ENCODE measurements at regions not wholly inside any gene's neighbourhood (a gene's known extent, or its start where the extent isn't known, plus 50 kb on each side); places are given as distances from the start of the nearest gene placed in this dataset.

DNA sequence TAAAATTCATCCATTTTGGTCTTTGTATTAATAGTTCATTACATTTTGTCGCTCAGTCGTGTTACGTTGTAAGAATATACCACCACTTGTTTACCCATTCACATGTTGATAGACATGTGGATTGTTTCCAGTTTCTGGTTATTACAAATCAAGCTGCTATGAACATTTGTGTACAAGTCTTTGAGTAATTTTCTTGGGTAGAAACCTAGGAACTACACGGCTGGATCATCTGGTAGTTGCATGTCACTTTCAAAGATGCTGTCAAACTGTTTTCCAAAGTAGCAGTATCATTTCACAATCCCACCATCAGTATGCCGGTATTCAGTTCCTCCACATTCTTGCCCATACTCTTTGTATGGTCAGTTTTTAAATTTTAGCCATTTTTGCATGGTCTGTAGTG is 98.0 kb downstream of the GASK1B start:
- H3K27ac Mint-ChIP-seq, result no peak overlapping the region

DNA sequence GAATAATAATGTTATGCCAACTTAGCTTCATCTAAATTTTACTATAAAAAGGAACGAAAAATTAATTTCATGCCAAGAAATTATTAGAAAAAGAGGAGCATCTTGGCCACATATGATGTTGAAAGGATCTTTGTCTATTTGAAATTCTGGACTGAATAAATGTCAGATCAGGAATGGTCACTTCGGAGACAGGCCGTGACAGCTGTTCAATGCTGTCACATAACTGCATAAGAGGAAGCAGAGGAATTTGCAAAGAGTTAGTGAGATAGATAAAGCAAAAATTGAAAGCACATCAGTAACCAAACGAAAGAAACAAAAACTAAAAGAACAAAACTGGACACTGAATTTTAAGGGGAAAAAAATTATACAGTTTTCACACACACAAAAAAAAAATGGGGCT is 100.9 kb downstream of the GASK1B start:
- Mint-ChIP-seq H3K4me3 (peak overlapping the region in 1 of 8 donors; percentile 12), H3K27me3 (no peaks in the 10 kb centered on the region), H3K4me1 (no peaks in the 10 kb centered on the region), H3K9me3 (peaks cover 0 to 3% (median 0%) of the 10 kb centered on the region in 7 donors), H3K27ac (no peak overlapping the region), H3K36me3 (no peaks in the 10 kb centered on the region)
- DNase-seq (no peak), ATAC-seq (ENCODE audit: low read depth in 2 of 2) (no peak)

More for the DNA sequence above, 98.0 kb downstream of the GASK1B start:
- no peaks in the 10 kb centered on the region for H3K27me3 Mint-ChIP-seq
- H3K36me3 Mint-ChIP-seq, result no peaks in the 10 kb centered on the region
- no peaks in the 10 kb centered on the region for H3K4me1 Mint-ChIP-seq
- no peak overlapping the region for H3K4me3 Mint-ChIP-seq
- DNase-seq (no peak), ATAC-seq (ENCODE audit: low read depth in 2 of 2) (no peak)
- peaks cover 0 to 5% (median 0%) of the 10 kb centered on the region in 7 donors for H3K9me3 Mint-ChIP-seq

DNA sequence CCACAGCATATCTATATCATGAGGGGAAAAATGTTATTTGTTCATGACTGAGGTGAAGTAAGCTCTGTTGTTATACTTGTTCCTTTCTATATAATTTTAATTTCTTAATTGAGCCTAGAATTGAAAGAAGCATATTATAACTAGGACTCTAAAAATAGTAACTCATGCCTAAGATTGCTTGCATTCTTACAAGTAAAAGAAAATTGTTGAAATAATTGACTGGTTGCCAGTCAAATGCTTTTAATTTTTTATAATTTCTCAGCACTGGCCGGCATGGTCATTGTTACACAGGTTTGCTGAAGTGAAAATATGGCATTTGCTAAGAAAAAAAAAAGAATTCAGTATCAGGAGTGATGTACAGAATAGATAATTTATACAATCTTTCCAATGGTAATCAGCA is 104.8 kb downstream of the GASK1B start:
- H3K4me1 Mint-ChIP-seq, result no peaks in the 10 kb centered on the region
- H3K9me3 Mint-ChIP-seq, result peaks cover 0 to 2% (median 0%) of the 10 kb centered on the region in 7 donors
- H3K36me3 Mint-ChIP-seq, result no peaks in the 10 kb centered on the region
- DNase-seq (no peak), ATAC-seq (ENCODE audit: low read depth in 2 of 2) (no peak)
- no peak overlapping the region for H3K4me3 Mint-ChIP-seq
- no peak overlapping the region for H3K27ac Mint-ChIP-seq
- no peaks in the 10 kb centered on the region for H3K27me3 Mint-ChIP-seq

DNA sequence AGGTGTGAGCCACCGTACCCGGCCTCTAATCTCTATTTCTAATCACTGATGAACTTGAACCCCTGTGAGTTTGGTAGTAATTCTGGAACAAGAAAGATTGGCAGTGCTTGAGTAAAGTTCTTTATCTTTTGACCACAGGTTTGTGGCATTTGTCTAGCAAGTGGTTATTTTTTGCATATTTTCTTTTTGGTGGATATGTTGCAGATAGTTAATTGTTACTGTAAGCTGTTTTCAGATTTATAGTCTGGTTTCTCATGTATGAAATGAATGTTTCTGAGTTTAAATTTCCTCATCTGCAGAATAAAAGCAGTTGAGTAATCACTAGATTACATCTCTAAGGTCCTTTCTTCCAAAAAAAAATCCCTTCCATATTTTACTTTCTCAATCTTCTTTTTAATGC is 105.2 kb downstream of the GASK1B start:
- no peaks in the 10 kb centered on the region for H3K4me1 Mint-ChIP-seq
- H3K4me3 Mint-ChIP-seq, result no peak overlapping the region
- no peak overlapping the region for H3K27ac Mint-ChIP-seq
- DNase-seq (no peak), ATAC-seq (ENCODE audit: low read depth in 2 of 2) (no peak)
- H3K36me3 Mint-ChIP-seq, result no peaks in the 10 kb centered on the region
- H3K9me3 Mint-ChIP-seq, result no peaks in the 10 kb centered on the region
- H3K27me3 Mint-ChIP-seq, result no peaks in the 10 kb centered on the region

DNA sequence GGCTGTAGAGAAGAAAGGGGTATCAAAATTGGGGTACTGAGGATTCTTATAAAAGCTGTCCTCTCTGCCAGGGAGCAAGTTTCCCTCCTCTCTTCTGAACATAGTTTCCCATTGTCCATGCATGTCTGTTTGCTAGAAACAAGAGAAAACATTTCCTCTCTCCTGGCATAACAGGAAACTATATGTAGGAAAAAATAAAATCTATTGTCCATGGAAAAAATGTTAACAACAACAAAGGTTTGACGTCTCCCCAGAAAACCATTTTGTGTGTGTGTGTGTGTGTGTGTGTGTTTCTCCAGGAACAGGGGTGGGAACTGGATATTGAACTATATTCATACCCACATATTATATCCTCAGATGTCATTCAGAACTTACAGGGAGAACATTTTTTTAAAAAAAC is 107.2 kb downstream of the GASK1B start:
- Mint-ChIP-seq H3K36me3 (no peaks in the 10 kb centered on the region), H3K9me3 (no peaks in the 10 kb centered on the region), H3K27ac (no peak overlapping the region), H3K4me3 (no peak overlapping the region), H3K27me3 (no peaks in the 10 kb centered on the region), H3K4me1 (no peaks in the 10 kb centered on the region)
- ATAC-seq (ENCODE audit: low read depth in 2 of 2) (no peak), DNase-seq (no peak)

DNA sequence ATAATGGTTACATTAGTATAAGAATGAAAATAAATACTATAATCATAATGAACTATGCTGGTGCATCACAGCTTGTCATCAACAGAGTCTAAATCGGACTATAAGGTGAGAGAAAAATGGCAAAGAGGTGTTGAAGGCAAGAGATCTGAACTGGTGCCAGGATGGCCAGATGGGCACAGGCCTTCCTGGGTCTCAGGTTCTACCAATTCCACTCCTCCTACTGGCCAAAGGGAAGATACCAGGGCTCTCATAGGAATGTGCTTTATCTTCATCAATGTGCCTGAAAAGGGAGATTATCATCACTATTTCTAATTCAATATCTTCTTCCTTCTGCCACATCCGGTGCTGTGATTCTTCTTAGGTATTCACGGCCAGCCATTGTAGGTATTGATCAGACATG is 107.6 kb downstream of the GASK1B start:
- Mint-ChIP-seq H3K27me3 (no peaks in the 10 kb centered on the region), H3K27ac (no peak overlapping the region), H3K36me3 (no peaks in the 10 kb centered on the region), H3K9me3 (no peaks in the 10 kb centered on the region), H3K4me1 (no peaks in the 10 kb centered on the region), H3K4me3 (no peak overlapping the region)
- no peak for ATAC-seq (ENCODE audit: low read depth in 2 of 2)
- no peak for DNase-seq

DNA sequence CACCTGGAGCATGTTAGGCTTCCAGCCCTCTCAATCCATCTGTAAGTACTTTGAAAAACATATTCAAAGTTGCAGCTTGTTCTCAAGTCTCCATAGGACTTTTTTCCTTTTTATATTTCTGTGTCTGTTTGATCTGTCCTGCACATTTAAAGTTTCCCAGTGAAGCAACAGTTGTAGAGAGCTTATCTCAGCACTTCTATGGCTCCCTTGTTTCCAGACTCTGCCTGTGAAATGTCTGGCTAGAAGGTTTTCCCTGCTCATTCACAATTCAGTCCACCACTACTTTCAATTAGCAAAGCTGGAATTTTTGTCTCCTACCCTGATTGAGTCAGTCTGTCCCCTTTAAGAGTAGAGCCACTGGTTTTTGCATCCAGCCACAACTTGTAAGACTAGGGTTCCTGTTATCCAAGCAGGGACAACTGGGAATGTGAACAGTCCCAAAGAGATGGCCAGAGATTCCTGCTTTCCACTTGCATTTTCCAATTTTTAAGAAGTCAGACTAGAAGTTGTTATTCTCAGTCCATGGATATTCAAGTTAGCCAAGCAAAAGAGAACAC is 116.1 kb downstream of the GASK1B start:
- no peak for DNase-seq
- no peak for ATAC-seq (ENCODE audit: low read depth in 2 of 2)

DNA sequence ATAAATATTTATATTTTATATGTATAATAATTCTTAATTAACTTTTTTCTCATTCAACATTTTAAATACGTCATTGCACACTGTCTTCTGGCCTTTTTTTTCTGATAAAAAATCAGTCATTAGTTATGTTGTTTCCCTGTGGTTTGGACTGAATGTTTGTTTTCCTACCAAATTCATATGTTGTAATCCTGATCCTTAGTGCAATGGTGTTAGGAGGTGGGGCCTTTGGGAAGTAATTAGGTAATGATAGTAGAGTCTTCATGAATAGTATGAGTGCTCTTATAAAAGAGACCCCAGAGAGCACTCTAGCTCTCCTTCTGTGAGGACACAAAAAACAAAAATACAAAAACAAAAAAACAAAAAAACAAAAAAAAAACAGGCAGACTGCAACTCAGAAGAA is 117.2 kb downstream of the GASK1B start:
- ATAC-seq (ENCODE audit: low read depth in 2 of 2) (no peak), DNase-seq (no peak)
- Mint-ChIP-seq H3K27me3 (no peaks in the 10 kb centered on the region), H3K9me3 (peaks cover 0 to 3% (median 0%) of the 10 kb centered on the region in 7 donors), H3K4me1 (no peaks in the 10 kb centered on the region), H3K4me3 (no peak overlapping the region), H3K36me3 (no peaks in the 10 kb centered on the region), H3K27ac (no peak overlapping the region)

More for the DNA sequence above, 116.1 kb downstream of the GASK1B start:
- H3K4me3 Mint-ChIP-seq, result no peak overlapping the region
- no peaks in the 10 kb centered on the region for H3K4me1 Mint-ChIP-seq
- H3K9me3 Mint-ChIP-seq, result peaks cover 0 to 3% (median 0%) of the 10 kb centered on the region in 7 donors
- H3K27ac Mint-ChIP-seq, result no peak overlapping the region
- no peaks in the 10 kb centered on the region for H3K27me3 Mint-ChIP-seq
- H3K36me3 Mint-ChIP-seq, result no peaks in the 10 kb centered on the region

DNA sequence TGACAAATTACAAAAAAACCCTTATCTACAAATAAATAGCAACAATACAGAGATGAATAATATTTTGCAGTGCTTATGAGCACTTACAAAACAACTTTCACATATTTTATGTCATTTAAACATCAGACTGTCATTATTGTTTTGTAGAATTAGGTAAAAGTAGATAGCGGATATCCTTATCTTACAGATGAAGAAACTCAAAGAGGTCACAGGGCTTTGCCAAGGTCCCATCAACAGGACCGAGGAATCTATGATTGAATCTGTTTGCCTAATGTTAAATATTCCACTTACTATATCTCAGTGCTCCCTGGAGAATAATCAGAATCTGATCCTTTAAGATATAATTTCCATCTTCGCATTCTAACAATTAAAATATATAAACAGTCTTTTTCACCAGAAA is 119.0 kb downstream of the GASK1B start:
- DNase-seq, result no peak
- H3K27me3 Mint-ChIP-seq, result no peaks in the 10 kb centered on the region
- H3K9me3 Mint-ChIP-seq, result peaks cover 0 to 5% (median 0%) of the 10 kb centered on the region in 7 donors
- no peak overlapping the region for H3K4me3 Mint-ChIP-seq
- H3K36me3 Mint-ChIP-seq, result no peaks in the 10 kb centered on the region
- ATAC-seq (ENCODE audit: low read depth in 2 of 2), result no peak
- H3K27ac Mint-ChIP-seq, result no peak overlapping the region
- H3K4me1 Mint-ChIP-seq, result no peaks in the 10 kb centered on the region

DNA sequence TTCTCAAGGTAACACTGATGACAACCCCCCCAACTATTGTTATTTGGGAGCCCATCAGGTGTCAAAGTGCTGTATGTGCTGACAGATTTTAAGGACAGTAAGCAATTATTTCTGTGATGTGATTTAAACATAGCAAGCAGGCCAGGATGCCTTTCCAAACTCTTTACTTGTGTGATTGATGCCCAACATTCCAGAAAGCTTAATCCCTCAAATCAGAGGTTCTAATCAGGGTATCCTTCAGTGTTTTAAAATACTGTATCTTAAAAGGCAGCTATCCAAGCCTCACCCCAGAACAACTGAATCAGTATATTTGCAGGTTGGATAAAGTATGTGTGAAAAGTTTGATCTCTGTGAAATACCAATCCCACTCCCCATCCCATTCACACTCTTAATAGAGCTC is 119.7 kb downstream of the GASK1B start:
- Mint-ChIP-seq H3K36me3 (no peaks in the 10 kb centered on the region), H3K27me3 (no peaks in the 10 kb centered on the region), H3K27ac (no peak overlapping the region), H3K9me3 (peaks cover 0 to 8% (median 0%) of the 10 kb centered on the region in 7 donors), H3K4me1 (no peaks in the 10 kb centered on the region), H3K4me3 (no peak overlapping the region)
- ATAC-seq (ENCODE audit: low read depth in 2 of 2), result no peak
- DNase-seq, result no peak

DNA sequence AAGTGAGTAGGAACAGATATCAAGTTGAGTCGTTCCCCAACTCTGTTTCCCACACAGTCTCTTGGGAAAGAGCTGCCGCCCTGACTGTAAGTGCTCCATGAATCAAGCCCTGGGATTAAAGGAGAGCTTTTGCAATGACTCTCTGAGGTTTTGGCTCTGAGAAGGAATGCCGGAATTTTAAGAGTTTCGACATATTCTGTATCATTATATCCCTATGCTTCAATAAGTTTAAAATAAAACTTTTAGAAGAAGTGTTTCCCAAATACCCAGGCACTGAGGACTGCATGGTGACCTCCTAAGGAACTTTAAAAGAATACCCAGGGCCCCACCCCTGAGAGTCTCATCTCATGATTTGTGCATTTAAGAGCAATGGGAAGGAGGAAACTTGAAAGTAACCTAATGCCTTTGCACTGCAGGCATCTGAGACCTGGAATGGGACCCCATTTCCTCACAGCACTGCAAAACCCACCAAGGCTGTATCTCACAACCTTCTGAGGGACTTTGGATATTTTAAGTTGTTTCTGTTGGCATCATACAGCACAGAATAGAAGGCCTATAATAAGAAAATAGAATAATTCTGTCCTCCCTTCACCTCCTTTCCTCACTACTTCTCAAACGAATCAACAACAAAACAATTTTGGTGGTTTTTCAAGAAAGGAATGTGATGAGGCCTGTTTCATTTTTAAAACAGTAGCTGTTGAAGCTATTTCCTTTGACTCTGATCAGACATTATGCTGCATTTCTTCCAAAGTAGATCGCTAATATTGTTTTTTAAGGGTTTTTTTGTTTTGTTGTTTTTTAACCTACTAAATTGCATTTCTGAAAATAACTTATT is 121.2 kb downstream of the GASK1B start:
- no peaks in the 10 kb centered on the region for H3K27me3 Mint-ChIP-seq
- no peak for ATAC-seq (ENCODE audit: low read depth in 2 of 2)
- H3K4me3 Mint-ChIP-seq, result no peak overlapping the region
- H3K27ac Mint-ChIP-seq, result no peak overlapping the region
- H3K4me1 Mint-ChIP-seq, result no peaks in the 10 kb centered on the region
- H3K9me3 Mint-ChIP-seq, result peaks cover 0 to 8% (median 0%) of the 10 kb centered on the region in 7 donors
- no peak for DNase-seq
- H3K36me3 Mint-ChIP-seq, result no peaks in the 10 kb centered on the region

DNA sequence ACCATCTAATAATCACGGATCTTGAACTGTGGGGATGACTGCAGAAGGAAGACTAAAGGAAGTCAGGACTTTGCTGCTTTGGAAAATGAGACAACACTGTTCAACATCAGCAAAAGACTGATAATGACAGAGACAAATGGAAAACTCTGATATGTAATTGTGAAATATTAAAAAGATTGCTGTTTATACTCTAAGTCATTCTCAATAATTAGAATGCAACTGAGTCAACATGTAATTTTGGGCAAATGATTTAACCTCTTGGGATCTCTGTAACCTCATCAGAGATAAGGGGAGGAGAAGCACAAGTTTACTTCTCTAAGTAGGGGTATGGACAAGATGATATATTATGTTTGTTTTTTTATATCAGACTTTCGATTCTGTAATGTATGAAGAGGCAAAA is 121.9 kb downstream of the GASK1B start:
- Mint-ChIP-seq H3K4me1 (no peaks in the 10 kb centered on the region), H3K27ac (no peak overlapping the region), H3K27me3 (no peaks in the 10 kb centered on the region), H3K36me3 (no peaks in the 10 kb centered on the region), H3K4me3 (no peak overlapping the region), H3K9me3 (peaks cover 0 to 8% (median 3%) of the 10 kb centered on the region in 7 donors)
- DNase-seq (no peak), ATAC-seq (ENCODE audit: low read depth in 2 of 2) (no peak)

DNA sequence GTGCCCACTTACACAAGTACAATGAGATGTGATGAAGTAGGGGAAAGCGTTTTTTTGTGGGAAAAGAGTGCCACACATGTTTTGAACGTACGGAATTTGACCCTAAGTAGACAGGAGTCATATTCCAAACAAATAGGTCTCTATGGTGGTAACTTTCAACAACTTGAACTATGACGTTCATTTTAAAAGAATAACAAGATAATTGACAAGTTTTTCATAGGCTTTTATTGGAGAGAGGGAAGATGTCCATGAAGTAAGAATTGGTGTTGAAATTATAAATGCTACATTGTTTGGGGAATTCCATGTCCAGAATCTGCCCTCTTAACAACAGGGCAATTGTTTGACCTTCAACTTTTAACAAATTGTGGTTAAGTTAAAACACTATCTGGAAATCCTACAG is 126.5 kb downstream of the GASK1B start:
- H3K27me3 Mint-ChIP-seq, result no peaks in the 10 kb centered on the region
- no peak for DNase-seq
- ATAC-seq (ENCODE audit: low read depth in 2 of 2), result no peak
- no peak overlapping the region for H3K27ac Mint-ChIP-seq
- peaks cover 0 to 12% (median 5%) of the 10 kb centered on the region in 7 donors for H3K9me3 Mint-ChIP-seq
- no peak overlapping the region for H3K4me3 Mint-ChIP-seq
- H3K4me1 Mint-ChIP-seq, result no peaks in the 10 kb centered on the region
- no peaks in the 10 kb centered on the region for H3K36me3 Mint-ChIP-seq

DNA sequence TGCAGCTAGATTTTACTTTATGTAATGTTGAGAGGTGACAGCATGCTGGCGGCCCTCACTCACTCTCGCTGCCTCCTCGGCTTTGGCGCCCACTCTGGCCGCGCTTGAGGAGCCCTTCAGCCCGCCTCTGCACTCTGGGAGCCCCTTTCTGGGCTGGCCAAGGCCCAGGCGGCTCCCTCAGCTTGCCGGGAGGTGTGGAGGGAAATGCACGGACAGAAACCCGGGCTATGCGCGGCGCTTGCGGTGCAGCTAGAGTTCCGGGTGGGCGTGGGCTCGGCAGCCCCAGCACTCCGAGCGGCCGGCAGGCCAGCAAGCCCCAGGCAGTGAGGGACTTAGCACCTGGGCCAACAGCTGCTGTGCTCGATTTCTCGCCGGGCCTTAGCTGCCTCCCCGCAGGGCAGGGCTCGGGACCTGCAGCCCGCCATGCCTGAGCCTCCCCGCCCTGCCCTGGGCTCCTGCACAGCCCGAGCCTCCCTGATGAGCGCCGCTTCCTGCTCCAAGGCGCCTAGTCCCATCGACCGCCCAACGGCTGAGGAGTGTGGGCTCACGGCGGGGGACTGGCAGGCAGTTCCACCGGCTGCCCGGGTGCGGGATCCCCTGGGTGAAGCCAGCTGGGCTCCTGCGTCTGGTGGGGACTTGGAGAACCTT is 128.7 kb downstream of the GASK1B start:
- Mint-ChIP-seq H3K4me1 (no peaks in the 10 kb centered on the region), H3K27me3 (no peaks in the 10 kb centered on the region), H3K4me3 (no peak overlapping the region), H3K36me3 (no peaks in the 10 kb centered on the region), H3K27ac (no peak overlapping the region), H3K9me3 (peaks cover 1 to 25% (median 5%) of the 10 kb centered on the region in 7 donors)
- DNase-seq (no peak), ATAC-seq (ENCODE audit: low read depth in 2 of 2) (no peak)
